Skeletal muscle satellite cell (primary cell): ENCODE measurements at regions not wholly inside any gene's neighbourhood (a gene's known extent, or its start where the extent isn't known, plus 50 kb on each side); places are given as distances from the start of the nearest gene placed in this dataset.

Source experiments
- H3K27me3 ChIP-seq: 2 replicates; pipeline ENCODE4 v1.7.0; 2013; ENCODE audit warnings: low read length; ENCODE audit not compliant: control insufficient read depth, insufficient read depth
- H3K36me3 ChIP-seq: 2 replicates; pipeline ENCODE4 v1.7.0; 2013; ENCODE audit warnings: mild to moderate bottlenecking, control low read depth, low read length; ENCODE audit not compliant: insufficient read depth
- H3K4me1 ChIP-seq: 2 replicates; pipeline ENCODE4 v1.7.0; 2013; ENCODE audit warnings: low read length; ENCODE audit not compliant: control insufficient read depth, insufficient read depth
- H3K4me2 ChIP-seq: 2 replicates; pipeline ENCODE4 v1.7.0; 2013; ENCODE audit warnings: mild to moderate bottlenecking, low read length
- H3K4me3 ChIP-seq: 2 replicates; pipeline ENCODE4 v1.7.0; 2013; ENCODE audit warnings: low read length
- H3K9ac ChIP-seq: 2 replicates; pipeline ENCODE4 v1.7.0; 2013; ENCODE audit warnings: mild to moderate bottlenecking, low read depth, low read length, moderate library complexity
- H3K9me3 ChIP-seq: replicated peaks from 2 replicates; pipeline ENCODE4 v1.7.0; 2013; ENCODE audit warnings: mild to moderate bottlenecking, control low read depth, low read length

GRCh38 chr20:40508821-40509220 lies 180.2 kb downstream of the MAFB start:
- no peak overlapping the region for H3K4me2 ChIP-seq
- no peak overlapping the region for H3K4me3 ChIP-seq
- no peaks in the 10 kb centered on the region for H3K36me3 ChIP-seq
- no peaks in the 10 kb centered on the region for H3K9me3 ChIP-seq
- H3K27me3 ChIP-seq: peaks cover 4% of the 10 kb centered on the region
- H3K4me1 ChIP-seq: peaks cover 19% of the 10 kb centered on the region
- H3K9ac ChIP-seq: no peak overlapping the region

GRCh38 chr20:40506537-40506939 lies 182.5 kb downstream of the MAFB start:
- no peak overlapping the region for H3K9ac ChIP-seq
- no peak overlapping the region for H3K4me3 ChIP-seq
- no peaks in the 10 kb centered on the region for H3K9me3 ChIP-seq
- H3K36me3 ChIP-seq: no peaks in the 10 kb centered on the region
- H3K27me3 ChIP-seq: no peaks in the 10 kb centered on the region
- H3K4me1 ChIP-seq: peaks cover 19% of the 10 kb centered on the region
- H3K4me2 ChIP-seq: no peak overlapping the region

GRCh38 chr20:40503119-40503518 lies 185.9 kb downstream of the MAFB start:
- Histone ChIP-seq H3K4me2 (no peak overlapping the region), H3K9me3 (no peaks in the 10 kb centered on the region), H3K4me3 (no peak overlapping the region), H3K27me3 (no peaks in the 10 kb centered on the region), H3K4me1 (peaks cover 24% of the 10 kb centered on the region), H3K9ac (no peak overlapping the region), H3K36me3 (no peaks in the 10 kb centered on the region)

- Histone ChIP-seq H3K9ac (no peak overlapping the region), H3K4me1 (peaks cover 27% of the 10 kb centered on the region), H3K27me3 (no peaks in the 10 kb centered on the region), H3K9me3 (no peaks in the 10 kb centered on the region), H3K4me3 (no peak overlapping the region), H3K36me3 (no peaks in the 10 kb centered on the region), H3K4me2 (no peak overlapping the region)
These were observed 186.5 kb downstream of the MAFB start for GRCh38 chr20:40502576-40502975.

GRCh38 chr20:40499391-40499790 lies 189.6 kb downstream of the MAFB start:
- no peaks in the 10 kb centered on the region for H3K36me3 ChIP-seq
- no peaks in the 10 kb centered on the region for H3K9me3 ChIP-seq
- H3K4me2 ChIP-seq: no peak overlapping the region
- H3K27me3 ChIP-seq: no peaks in the 10 kb centered on the region
- no peak overlapping the region for H3K4me3 ChIP-seq
- peaks cover 12% of the 10 kb centered on the region for H3K4me1 ChIP-seq
- no peak overlapping the region for H3K9ac ChIP-seq

GRCh38 chr20:40497899-40498691 lies 190.9 kb downstream of the MAFB start:
- Histone ChIP-seq H3K27me3 (no peaks in the 10 kb centered on the region), H3K36me3 (no peaks in the 10 kb centered on the region), H3K4me3 (no peak overlapping the region), H3K9me3 (no peaks in the 10 kb centered on the region), H3K4me1 (peaks cover 24% of the 10 kb centered on the region), H3K4me2 (no peak overlapping the region), H3K9ac (no peak overlapping the region)

GRCh38 chr20:40495956-40496355 lies 193.1 kb downstream of the MAFB start:
- Histone ChIP-seq H3K4me2 (no peak overlapping the region), H3K27me3 (no peaks in the 10 kb centered on the region), H3K4me3 (no peak overlapping the region), H3K9me3 (no peaks in the 10 kb centered on the region), H3K9ac (no peak overlapping the region), H3K4me1 (peaks cover 24% of the 10 kb centered on the region), H3K36me3 (no peaks in the 10 kb centered on the region)

- no peak overlapping the region for H3K9ac ChIP-seq
- no peak overlapping the region for H3K4me2 ChIP-seq
- H3K4me1 ChIP-seq: peaks cover 33% of the 10 kb centered on the region
- H3K9me3 ChIP-seq: no peaks in the 10 kb centered on the region
- no peaks in the 10 kb centered on the region for H3K36me3 ChIP-seq
- H3K27me3 ChIP-seq: no peaks in the 10 kb centered on the region
- no peak overlapping the region for H3K4me3 ChIP-seq
These were observed 194.8 kb downstream of the MAFB start for GRCh38 chr20:40494248-40494647.

GRCh38 chr20:40493549-40493948 lies 195.5 kb downstream of the MAFB start:
- no peaks in the 10 kb centered on the region for H3K9me3 ChIP-seq
- H3K4me3 ChIP-seq: no peak overlapping the region
- H3K36me3 ChIP-seq: no peaks in the 10 kb centered on the region
- peaks cover 28% of the 10 kb centered on the region for H3K4me1 ChIP-seq
- H3K4me2 ChIP-seq: no peak overlapping the region
- H3K27me3 ChIP-seq: no peaks in the 10 kb centered on the region
- no peak overlapping the region for H3K9ac ChIP-seq

- Histone ChIP-seq H3K4me2 (no peak overlapping the region), H3K36me3 (no peaks in the 10 kb centered on the region), H3K4me3 (no peak overlapping the region), H3K4me1 (peaks cover 24% of the 10 kb centered on the region), H3K9ac (no peak overlapping the region), H3K9me3 (no peaks in the 10 kb centered on the region), H3K27me3 (no peaks in the 10 kb centered on the region)
These were observed 196.0 kb downstream of the MAFB start for GRCh38 chr20:40493071-40493470.

GRCh38 chr20:40491009-40491590 lies 197.9 kb downstream of the MAFB start:
- Histone ChIP-seq H3K36me3 (no peaks in the 10 kb centered on the region), H3K27me3 (no peaks in the 10 kb centered on the region), H3K4me2 (no peak overlapping the region), H3K9ac (no peak overlapping the region), H3K9me3 (no peaks in the 10 kb centered on the region), H3K4me3 (no peak overlapping the region), H3K4me1 (peaks cover 21% of the 10 kb centered on the region)

- Histone ChIP-seq H3K4me2 (no peak overlapping the region), H3K4me1 (peaks cover 21% of the 10 kb centered on the region), H3K4me3 (no peak overlapping the region), H3K9me3 (no peaks in the 10 kb centered on the region), H3K9ac (no peak overlapping the region), H3K27me3 (no peaks in the 10 kb centered on the region), H3K36me3 (no peaks in the 10 kb centered on the region)
These were observed 199.2 kb downstream of the MAFB start for GRCh38 chr20:40489886-40490285.
